ENCODE measurements at regions not wholly inside any gene's neighbourhood (a gene's known extent, or its start where the extent isn't known, plus 50 kb on each side); places are given as distances from the start of the nearest gene placed in this dataset.
"Not testable (repeated sequence)": the region's sequence is repeated elsewhere in the genome, so short reads cannot be mapped to it uniquely, and the experiment has no call there.

DNA sequence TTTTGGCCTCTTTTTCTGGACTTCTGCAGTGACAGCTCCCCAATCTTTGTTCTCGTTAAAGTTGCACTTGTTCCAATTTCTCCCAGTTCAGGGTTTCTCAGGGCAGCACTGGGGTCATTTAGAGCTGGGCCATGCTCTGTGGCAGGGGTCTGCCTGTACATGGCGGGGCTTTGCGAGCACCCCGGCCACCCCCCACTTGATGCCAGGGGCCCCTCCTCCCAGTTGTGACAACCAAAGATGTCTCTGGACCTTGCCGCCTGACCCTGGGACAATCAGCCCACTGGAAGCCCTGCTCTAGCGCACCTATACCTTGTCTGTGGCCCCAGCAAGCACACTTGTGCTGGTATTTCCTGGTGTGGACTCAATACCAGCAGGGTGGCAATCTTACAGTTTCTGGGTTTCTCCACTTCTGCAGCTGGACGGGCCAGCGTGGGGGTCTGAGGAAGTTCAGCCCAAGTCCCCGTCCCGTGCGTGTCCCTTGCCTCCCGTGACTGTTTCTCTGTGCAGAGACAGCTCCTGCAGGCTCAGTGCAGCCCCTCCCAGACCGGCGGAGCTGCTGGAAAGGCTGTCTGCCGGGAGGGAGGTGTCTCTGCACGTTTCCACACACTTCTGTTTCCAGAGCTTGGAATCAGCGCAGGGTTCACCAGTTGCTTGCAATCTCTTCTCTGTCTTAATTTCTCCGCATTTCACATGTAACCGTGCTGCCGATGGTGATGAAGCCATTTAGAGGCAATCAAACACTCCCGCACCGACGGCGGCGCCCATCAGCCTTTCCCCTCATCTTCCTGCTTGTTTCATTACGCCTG, 1328.9 kb downstream of the BRD1 start:
- DNase-seq: no peak

GRCh38 chr22:48497743-48498520, 1329.7 kb downstream of the BRD1 start:
- not testable (repeated sequence) for DNase-seq

DNA sequence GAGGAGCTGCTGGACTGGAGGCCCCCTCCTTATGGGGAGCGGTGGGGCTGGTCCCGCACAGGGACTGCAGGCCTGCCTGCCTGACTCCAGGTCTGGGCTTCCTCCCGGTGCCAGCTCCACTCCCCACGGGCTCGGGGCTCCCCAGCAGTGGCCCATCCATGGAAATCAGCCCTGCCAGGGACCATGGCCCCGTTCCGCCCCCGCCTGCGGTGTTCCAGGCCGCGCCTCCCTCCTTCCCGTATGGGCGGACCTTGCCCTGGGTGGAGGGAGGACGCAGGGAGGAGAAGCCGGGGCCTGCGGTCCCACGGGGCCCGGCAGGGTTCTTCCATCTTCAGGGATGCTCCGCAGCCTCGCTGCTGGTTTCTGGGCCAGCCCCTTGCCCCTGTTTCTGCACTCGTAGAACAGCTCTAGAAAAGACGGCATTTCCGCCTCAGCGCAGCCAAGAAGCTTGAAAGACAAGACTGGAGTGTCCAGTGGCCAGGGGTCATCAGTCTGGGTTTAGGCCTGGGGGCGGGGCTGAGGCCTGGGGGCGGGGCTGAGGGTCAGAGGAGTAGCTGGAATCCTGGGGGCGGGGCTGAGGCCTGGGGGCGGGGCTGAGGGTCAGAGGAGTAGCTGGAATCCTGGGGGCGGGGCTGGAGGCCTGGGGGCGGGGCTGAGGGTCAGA, 1330.6 kb downstream of the BRD1 start:
- DNase-seq: no peak

GRCh38 chr22:48496226-48496845, 1331.3 kb downstream of the BRD1 start:
- DNase-seq: no peak

GRCh38 chr22:48495751-48496080, 1332.0 kb downstream of the BRD1 start:
- no peak for DNase-seq

DNA sequence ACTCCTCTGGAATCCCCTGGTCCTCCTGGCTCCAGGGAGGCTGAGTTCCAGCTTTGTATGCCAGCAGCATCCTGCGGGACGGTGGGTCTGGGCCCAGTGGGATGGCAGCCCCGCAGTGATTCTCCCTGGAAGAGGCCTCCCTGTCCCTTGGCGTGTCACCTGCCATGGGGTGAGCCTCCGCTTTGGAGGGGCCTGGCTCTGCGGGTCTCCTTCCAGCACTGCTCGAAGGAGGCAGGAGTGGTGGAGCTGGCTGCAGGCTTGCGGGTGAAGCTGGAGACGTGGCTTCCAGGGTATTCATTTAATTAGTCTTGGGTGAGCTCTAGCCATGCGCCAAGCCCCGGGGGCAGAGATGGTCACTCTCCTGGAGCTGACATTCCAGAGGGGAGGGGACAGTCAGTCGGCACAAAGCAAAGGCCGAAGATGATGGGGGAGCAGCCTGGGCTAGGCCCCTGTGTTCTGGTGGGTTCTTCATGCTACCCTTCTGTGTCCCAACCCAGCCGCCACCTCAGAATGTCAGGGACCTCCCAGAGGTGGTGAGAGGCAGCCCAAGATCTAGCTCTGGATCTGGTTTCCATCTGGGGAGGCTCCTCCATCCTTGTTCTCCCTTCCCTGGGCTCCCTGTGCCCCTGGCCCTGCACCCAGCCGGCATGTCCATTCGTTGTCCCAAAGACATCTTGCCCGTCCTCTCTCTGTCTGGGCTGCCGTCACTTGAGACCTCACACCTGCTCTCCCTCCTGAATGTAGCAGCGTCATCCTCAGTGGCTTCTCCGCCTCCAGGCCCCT, 1332.5 kb downstream of the BRD1 start:
- no peak for DNase-seq

GRCh38 chr22:48494256-48494967, 1333.3 kb downstream of the BRD1 start:
- DNase-seq: no peak

GRCh38 chr22:48493733-48494132, 1333.9 kb downstream of the BRD1 start:
- no peak for DNase-seq

- DNase-seq: peak; percentile 59
Measured at GRCh38 chr22:48492366-48493320, 1335.0 kb downstream of the BRD1 start.

DNA sequence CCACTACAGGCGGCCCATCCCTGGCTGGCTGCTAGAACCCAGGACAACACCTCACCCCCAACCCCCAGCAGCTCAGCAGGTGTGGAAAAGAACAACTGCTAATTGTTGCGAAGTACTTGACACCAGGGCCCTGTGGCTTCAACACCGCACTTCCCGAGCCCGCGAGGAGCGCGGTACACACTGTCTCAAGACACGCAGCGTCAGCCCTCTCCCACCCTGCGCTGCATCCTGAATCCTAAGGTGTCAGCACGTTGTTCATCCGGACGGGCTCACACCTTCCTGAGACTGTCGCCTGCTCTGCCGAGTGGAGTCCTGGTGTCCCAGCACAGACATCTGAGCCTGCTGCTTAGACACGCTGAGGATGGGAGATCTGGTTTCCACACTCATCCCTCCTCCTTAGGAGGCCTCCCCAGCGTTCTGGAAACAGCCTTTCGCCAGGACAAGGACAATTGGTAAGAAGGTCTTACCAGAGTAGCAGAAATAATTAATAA, 1336.2 kb downstream of the BRD1 start:
- DNase-seq: peak; percentile 2

GRCh38 chr22:48490500-48491411, 1336.9 kb downstream of the BRD1 start:
- DNase-seq: no peak

DNA sequence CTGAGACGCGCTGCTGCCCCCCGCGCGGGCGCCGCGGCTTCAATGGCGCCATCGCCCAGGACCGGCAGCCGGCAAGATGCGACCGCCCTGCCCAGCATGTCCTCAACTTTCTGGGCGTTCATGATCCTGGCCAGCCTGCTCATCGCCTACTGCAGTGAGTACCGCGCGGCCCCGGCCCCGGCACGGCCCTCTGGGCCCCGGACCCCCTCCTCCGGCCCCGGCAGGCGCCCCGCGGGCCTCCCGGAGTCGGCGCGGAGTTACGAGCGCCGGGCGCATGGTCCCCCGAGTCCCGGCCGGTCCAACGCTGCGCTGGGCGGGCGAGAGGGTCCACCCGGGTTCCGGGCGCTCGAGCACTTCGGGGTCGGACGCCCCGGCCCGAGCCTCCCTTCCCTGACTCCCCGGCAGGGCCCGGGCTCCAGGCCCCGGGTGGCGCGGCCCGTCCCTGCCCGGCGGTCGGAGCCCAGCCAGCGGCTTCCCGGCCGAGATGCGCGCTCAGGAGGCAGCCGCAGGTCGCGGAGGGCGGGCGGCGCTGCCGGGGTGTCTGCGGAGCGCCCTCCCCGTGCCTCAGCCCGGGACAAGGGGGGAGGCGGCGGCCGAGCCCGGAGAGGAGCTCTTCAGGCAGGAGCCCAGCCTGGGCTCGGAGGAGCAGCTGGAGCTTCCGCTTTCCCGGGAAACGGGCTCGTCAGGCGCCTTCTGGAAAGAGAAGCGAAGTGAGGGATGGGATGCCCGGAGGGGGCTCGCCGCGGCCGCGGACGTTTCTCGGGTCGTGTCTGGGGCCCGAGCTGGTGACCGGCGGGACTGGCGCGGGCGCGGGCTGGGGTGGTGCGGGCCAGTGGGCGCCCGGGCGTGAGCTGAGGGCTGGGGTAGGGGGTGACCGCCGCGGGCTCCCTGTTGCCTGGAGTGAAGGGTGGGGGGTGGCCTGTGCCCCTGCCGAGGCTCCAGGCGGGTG, 1337.8 kb downstream of the BRD1 start:
- DNase-seq: no peak

GRCh38 chr22:48488611-48489511, 1338.8 kb downstream of the BRD1 start:
- no peak for DNase-seq

DNA sequence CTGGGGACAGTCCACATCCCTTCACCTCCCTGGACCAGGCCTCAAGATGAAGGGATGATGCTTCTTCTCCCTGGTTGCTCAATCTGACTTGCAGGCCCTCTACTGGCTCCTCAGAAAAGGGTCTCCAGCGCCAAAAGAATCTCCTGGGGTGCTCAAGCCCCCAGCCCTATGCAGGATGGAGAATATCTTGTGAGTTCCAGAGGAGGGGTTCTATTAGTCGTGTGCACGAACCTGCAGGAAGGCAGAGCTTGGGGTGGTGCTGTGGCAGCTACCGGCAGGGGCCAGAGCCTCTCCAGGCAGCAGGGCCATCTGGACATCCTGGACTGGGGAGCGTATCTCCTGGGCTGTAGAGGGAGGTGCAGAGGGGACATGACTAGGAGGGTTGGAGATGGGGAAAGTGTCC, 1339.5 kb downstream of the BRD1 start:
- DNase-seq: no peak

- no peak for DNase-seq
Measured at GRCh38 chr22:48486558-48486957, 1341.1 kb downstream of the BRD1 start.

- DNase-seq: no peak
Measured at GRCh38 chr22:48486134-48486532, 1341.5 kb downstream of the BRD1 start.
